ENCODE measurements at regions not wholly inside any gene's neighbourhood (a gene's known extent, or its start where the extent isn't known, plus 50 kb on each side); places are given as distances from the start of the nearest gene placed in this dataset.

- TF ChIP-seq, protein P1, sequence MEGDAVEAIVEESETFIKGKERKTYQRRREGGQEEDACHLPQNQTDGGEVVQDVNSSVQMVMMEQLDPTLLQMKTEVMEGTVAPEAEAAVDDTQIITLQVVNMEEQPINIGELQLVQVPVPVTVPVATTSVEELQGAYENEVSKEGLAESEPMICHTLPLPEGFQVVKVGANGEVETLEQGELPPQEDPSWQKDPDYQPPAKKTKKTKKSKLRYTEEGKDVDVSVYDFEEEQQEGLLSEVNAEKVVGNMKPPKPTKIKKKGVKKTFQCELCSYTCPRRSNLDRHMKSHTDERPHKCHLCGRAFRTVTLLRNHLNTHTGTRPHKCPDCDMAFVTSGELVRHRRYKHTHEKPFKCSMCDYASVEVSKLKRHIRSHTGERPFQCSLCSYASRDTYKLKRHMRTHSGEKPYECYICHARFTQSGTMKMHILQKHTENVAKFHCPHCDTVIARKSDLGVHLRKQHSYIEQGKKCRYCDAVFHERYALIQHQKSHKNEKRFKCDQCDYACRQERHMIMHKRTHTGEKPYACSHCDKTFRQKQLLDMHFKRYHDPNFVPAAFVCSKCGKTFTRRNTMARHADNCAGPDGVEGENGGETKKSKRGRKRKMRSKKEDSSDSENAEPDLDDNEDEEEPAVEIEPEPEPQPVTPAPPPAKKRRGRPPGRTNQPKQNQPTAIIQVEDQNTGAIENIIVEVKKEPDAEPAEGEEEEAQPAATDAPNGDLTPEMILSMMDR (IDR thresholded peaks at IDR 0.05; ENCODE audit: insufficient read depth, missing control alignments), result no peak
- FAIRE-seq (no peak), DNase-seq (ENCODE audit: insufficient read length, low spot score) (no peak)
Observed at GRCh38 chr16:48788475-48788874, 178.5 kb upstream of the N4BP1 start.

- no peak for FAIRE-seq
- TF ChIP-seq, protein P1 (IDR thresholded peaks at IDR 0.05; ENCODE audit: insufficient read depth, missing control alignments), result no peak
- DNase-seq (ENCODE audit: insufficient read length, low spot score), result no peak
Observed at GRCh38 chr16:48745541-48745940, 135.6 kb upstream of the N4BP1 start.

DNA sequence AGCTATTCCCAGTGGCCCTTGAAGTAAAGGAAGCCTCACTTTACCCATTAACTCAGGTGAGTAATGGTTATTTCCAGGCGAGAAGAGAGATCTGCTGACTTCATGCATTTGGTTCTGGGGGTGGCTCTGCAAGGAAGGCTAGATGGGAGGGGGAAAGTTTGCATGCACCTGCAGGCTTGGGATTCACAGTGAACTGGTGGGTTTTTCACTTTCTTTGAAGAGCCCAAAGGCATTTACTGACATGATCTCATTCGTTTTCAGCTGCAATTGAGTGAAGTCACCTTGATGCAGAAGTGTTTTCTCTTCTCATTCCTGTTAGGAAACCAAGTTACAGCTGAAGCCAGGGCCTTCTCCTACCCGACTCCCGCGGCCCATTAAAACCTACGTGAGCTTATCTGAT is 131.0 kb upstream of the N4BP1 start:
- FAIRE-seq, result no peak
- TF ChIP-seq, protein P1 (IDR thresholded peaks at IDR 0.05; ENCODE audit: insufficient read depth, missing control alignments), result no peak
- no peak for DNase-seq (ENCODE audit: insufficient read length, low spot score)

DNA sequence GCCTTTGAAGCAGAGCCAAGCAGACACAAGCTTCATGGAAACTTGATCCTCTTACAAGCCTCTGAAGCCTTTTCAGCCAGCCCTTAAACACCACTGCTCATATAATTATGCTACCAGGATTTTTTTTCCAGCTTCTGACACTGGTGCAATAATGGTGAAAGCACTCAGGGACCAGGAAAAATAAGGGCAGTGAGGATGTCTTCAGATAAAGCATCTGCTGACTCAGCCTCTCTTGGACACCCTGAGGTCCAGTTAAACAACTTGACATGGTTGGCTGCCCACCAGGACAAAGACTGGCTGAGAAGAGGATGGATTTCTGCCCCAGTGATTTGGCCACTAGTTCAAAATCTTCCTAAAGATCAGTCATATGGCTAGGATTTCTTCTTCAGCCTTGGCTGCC is 124.2 kb upstream of the N4BP1 start:
- DNase-seq (ENCODE audit: insufficient read length, low spot score), result no peak
- no peak for FAIRE-seq
- TF ChIP-seq, protein P1 (IDR thresholded peaks at IDR 0.05; ENCODE audit: insufficient read depth, missing control alignments), result no peak

- TF ChIP-seq, protein P1 (IDR thresholded peaks at IDR 0.05; ENCODE audit: insufficient read depth, missing control alignments), result no peak
- no peak for FAIRE-seq
Observed at GRCh38 chr16:48704710-48705109, 94.7 kb upstream of the N4BP1 start.

GRCh38 chr16:48687421-48688038 is 77.5 kb upstream of the N4BP1 start:
- FAIRE-seq (no peak), DNase-seq (ENCODE audit: insufficient read length, low spot score) (no peak)
- TF ChIP-seq, protein P1 (IDR thresholded peaks at IDR 0.05; ENCODE audit: insufficient read depth, missing control alignments), result peak; percentile 90

More at GRCh38 chr16:48704710-48705109, 94.7 kb upstream of the N4BP1 start:
- DNase-seq (ENCODE audit: insufficient read length, low spot score), result no peak

DNA sequence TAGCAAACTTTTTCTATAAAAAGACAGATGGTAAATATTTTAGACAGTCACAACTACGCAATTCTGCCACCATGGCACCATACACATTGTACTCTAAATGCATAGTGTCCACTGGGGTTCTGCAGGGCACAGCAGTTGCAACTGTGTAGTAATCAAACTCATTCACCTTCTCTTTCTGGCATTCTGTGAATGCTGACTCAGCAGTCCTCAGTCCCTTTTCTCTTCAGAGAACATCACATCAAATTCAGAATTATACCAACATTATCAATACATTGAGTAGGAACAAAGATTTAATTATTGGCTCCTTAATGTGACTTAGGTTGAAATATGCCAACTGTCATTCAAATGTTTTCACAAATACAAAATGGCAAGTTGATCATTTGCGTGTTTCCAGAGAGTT is 74.2 kb upstream of the N4BP1 start:
- FAIRE-seq, result no peak
- TF ChIP-seq, protein P1 (IDR thresholded peaks at IDR 0.05; ENCODE audit: insufficient read depth, missing control alignments), result no peak
- DNase-seq (ENCODE audit: insufficient read length, low spot score), result no peak
